HG03066 (cell line): ENCODE measurements at regions not wholly inside any gene's neighbourhood (a gene's known extent, or its start where the extent isn't known, plus 50 kb on each side); places are given as distances from the start of the nearest gene placed in this dataset.
A peak's percentile ranks its signal among the peaks of the same experiment; 100 is the strongest.

Experiments used
- ATAC-seq: cut with Tn5 transposase; IDR thresholded peaks from one replicate; pipeline ENCODE4 v1.9.1; 2021; ENCODE audit warnings: low read depth; ENCODE audit not compliant: unreplicated experiment

DNA sequence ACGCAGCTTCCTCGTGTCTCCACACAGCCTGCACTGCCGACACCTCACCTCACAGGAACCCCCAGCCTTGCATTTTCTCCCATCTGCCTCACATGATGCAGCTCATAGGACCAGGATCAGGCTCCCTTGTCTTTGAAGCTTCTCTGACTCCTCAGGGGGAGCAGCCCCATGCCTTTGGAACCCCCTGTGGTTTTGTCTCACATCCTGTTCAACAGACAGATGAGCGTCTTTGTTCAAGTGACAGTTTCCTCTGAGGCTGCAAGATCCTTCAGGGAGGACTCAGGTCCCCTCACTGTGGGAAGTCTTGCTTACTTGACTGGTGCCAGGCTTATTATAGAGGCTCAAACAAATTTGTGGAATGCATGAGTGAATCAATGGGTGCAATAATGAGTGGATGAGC is 667.1 kb downstream of the INHBA start:
- ATAC-seq, result no peak

- no peak for ATAC-seq
Observed at GRCh38 chr7:41033500-41033899, 669.4 kb downstream of the INHBA start.

- ATAC-seq, result no peak
Observed at GRCh38 chr7:41030673-41031072, 672.2 kb downstream of the INHBA start.

DNA sequence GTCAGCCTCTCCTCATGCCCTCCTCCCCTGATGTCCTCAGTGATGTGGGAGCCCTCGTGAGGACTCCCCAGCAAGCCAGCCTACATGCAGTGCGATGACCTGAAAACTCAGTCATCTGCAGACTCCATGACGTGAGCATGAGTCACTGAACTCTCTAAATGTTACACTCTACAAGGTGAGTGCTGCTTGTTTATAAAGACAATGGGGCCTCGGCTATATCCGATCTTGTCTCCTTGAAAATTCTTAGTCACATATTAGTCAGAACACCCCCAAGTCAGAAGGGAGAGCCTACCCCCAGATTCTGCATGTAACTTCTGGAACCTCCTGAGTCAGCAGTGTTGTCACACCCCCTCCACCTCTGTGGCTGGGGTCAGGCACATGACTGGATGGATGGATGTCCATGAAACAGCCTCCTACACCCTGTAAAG is 673.8 kb downstream of the INHBA start:
- ATAC-seq, result no peak

- ATAC-seq, result no peak
Observed at GRCh38 chr7:41028580-41028979, 674.3 kb downstream of the INHBA start.

- no peak for ATAC-seq
Observed at GRCh38 chr7:41027428-41028115, 675.3 kb downstream of the INHBA start.

- no peak for ATAC-seq
Observed at GRCh38 chr7:41024126-41024525, 678.8 kb downstream of the INHBA start.

DNA sequence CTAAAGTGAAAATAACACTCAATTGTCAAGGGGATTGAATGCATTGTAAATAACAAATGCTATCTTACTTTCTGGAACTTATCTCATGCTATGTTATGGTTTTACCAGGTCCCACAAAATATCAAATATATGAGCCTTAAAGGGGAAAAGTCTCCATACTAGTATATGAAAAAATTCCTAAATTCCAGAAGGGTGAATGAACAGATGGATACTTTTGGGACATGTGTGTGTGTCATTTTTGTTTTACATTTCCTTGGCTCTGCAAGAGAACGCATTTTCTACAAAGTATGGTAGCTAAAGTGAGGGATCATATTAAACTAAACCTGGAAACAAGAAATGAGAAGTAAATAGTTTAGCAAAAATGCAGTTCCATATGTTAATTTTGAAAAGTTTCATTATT is 682.8 kb downstream of the INHBA start:
- no peak for ATAC-seq

DNA sequence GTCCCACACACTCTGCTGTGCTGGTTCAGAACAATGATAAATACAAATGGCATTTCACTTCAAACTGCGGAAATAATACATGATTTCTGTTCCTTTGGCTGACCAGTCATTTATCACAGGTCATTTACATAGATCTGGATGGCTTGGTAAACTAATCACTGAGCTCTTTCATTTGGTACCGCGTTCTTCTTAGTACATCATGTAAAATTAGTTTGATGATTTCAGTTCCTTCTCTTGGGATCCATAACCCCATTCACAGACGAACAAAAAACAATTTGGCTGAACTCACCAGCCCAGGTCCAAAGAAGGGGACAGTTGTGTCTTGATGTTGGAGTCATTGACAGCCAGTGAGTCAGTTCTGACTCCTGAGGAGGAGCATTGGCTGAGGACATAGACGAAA is 689.8 kb downstream of the INHBA start:
- ATAC-seq, result no peak

GRCh38 chr7:41012041-41012440 is 690.8 kb downstream of the INHBA start:
- no peak for ATAC-seq

DNA sequence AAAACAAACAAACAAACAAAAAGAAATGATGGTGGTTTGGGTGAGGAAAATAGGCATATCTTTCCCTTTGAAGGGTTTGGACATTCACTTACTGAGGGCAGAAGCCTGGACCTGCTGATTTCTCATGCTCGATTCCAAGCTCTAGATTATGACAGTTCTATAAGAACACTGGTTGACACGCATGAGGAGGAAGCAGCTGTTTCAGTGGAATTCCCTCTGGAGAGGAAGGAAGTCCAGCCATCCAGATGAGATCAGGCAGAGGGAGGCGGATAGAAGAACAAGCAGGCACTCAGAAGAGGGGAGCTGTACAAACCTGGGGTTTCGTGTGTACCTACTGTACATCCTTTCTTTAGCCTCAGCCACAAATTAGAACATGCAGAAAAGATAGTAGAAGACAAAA is 691.9 kb downstream of the INHBA start:
- no peak for ATAC-seq

- no peak for ATAC-seq
Observed at GRCh38 chr7:41010418-41010817, 692.5 kb downstream of the INHBA start.

DNA sequence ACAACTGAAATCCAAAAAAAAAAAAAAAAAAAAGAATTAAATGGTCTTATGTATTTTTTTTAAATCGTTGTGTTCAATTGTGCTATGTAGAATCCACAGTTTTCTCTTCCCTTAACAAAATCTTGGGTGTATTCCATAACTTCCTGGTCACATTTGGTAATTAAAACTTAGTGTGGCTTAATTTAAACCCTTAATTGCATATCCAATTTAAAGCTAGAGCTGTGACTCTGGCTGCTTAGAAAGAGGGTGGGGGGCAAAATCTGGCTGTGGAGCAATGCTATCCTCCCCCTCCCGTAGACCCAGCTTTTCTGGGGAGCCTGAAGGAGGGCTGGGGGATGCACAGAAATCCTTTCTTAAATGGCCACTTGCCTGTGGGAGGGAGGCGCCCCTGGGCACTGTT is 695.1 kb downstream of the INHBA start:
- no peak for ATAC-seq

DNA sequence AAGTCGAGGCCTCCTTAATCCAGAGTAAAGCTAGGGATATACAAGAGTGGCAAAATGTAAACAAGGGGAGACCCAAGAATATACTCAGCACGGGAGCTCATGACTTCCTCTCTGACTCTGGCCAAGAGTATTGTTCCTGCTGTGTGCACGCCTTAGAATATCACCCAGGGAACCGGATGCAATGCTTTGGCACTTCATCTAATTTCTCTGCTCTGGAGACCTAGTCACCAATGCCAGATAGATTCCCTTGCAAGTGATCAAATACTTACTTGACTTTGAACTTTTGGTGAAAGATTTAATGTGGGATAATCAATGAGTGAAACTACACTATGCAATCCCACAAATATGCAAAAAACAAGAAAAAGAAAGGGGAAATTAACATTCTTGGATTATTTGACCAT is 695.5 kb downstream of the INHBA start:
- ATAC-seq, result no peak

DNA sequence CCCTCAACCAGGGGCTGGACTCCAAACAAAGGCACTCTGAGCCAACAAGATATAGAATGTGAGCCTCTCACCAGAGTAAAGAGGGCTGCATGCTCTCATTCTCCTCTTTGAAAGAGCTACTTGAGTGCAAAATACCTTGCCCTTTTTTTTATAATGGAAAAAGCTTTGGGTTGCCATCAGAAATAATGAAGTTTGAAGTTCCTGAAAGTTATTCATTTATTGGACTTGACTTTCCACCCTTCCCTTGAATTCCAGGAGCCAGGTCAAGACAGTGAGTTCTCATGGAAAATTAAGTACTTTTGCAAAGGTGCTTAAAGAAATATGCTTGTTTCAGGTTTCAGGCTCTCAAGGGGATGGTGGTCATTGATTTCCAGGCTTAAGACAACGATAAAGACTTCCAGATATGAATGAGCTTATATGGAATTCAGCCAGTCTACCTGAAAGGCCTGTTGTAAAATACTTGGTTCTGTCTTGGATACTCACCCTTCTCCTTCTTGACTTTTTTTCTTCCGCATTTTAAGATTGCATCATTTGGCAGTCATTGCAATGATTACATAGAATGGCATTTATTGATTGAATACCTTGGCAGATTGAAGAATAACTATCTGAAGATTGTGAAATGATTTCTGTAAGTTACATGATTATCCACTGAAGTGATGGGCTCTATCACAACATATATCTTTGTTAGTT is 696.4 kb downstream of the INHBA start:
- ATAC-seq, result no peak

DNA sequence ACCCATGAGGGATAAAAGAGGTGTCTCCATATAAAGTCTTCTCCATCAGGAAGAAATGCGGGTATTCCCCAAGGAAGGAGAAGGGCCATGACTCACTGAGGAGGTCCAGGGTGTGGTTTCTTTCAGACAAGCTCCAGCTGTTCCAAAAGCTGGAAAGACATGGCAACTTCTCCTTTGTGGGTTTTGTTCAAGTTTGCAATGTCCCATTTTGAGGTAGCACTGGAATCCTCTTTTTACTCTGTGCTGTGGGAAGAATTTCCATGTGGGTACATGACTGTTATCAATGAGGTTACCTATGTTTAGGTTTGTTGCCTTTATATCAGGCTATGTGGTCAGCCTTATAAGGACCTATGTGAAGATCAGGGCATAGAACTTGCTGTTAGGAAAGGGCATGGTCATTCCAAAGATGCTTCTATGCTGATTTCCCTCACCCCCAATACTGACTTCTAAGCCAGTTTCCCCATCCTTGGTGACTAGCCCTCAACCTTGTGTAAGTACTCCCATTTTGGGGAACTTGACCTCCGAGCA is 697.5 kb downstream of the INHBA start:
- no peak for ATAC-seq

- ATAC-seq, result no peak
Observed at GRCh38 chr7:41003977-41004376, 698.9 kb downstream of the INHBA start.

GRCh38 chr7:41003611-41003940 is 699.3 kb downstream of the INHBA start:
- no peak for ATAC-seq

DNA sequence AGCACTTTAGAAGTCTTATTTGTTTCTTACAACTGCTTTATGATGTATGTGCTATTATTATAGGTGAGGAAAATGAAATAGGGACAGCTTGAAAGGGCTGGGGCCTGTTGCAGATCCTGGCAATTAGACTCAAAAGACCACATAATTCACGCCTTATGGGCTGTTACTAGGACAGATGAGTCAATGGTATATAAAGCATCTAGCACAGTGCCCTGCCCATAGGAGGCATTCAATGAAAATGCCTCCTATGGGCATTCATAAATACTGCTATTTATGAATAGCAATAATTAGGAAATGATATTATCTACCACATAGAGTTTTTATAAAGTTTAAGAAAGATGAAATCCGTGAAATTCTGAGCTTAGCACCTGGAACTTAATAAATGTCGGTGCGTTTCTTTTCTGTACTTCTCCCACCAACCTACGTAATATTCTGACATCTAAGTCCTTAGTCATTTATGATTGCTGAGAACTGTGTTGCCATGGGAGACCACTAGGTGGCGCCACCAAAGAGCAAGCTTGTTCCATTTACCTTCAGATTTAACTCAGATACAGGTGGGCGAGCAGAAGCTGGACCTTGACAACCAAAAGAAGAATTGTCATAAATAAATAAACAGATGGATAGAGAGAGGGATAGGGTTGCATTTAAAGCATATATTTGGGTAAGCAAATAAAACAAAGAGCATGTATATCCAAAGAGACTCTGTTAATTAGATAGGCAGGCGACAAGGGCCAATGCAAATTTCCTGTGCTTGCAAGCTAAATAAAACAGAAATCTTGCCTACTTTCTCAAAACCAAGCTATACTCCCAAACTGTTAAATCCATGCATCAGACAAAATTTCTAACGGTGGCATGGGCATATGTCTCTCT is 699.9 kb downstream of the INHBA start:
- ATAC-seq, result peak; percentile 63

DNA sequence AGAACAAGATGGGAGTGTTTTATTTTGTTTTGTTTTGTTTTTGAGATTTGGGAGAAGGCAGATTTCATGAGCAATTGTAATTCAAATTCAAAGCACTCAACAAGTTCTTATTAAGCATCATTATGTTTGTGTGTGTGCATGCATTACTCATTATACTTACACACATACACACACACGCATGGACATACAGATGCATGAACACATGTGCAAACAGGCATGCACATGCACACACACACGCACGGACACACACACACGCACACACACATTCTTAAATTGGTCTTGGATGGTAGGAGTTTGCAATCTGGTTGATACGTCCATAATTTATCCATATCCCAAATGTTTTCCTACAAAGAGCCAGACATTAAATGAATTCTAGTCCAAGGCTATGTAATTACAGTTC is 702.8 kb downstream of the INHBA start:
- no peak for ATAC-seq

- no peak for ATAC-seq
Observed at GRCh38 chr7:40996233-40996677, 706.6 kb downstream of the INHBA start.
